GM21717 (cell line): ENCODE measurements at regions not wholly inside any gene's neighbourhood (a gene's known extent, or its start where the extent isn't known, plus 50 kb on each side); places are given as distances from the start of the nearest gene placed in this dataset.

Experiments
- ATAC-seq: cut with Tn5 transposase; IDR thresholded peaks from one replicate; pipeline ENCODE4 v1.9.1; 2021; ENCODE audit warnings: mild to moderate bottlenecking, moderate library complexity; ENCODE audit not compliant: unreplicated experiment

GRCh38 chr11:116537121-116537520, 235.7 kb downstream of the BUD13 start:
- ATAC-seq = no peak

DNA sequence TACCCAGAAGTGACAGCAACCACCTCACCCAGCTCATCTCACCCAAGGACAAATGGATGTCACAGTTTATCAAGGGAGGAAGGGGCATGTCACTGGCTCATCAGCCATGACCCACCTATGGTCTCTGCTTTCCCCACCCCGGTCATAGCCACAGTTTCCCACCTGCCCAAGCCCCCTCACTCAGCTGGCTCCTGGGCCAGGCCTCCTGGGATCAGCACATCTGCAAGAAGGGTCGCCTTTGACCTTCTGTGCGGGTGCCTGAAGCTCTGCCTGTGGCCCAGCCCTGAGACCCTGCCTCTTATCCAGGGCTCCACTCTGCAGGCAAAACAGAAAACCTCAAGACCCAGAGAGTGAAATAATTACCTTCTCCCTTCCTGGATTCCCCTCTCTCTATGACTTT, 236.4 kb downstream of the BUD13 start:
- no peak for ATAC-seq

GRCh38 chr11:116535994-116536393, 236.8 kb downstream of the BUD13 start:
- no peak for ATAC-seq

- ATAC-seq = no peak
Observed at GRCh38 chr11:116535120-116535519, 237.7 kb downstream of the BUD13 start.

DNA sequence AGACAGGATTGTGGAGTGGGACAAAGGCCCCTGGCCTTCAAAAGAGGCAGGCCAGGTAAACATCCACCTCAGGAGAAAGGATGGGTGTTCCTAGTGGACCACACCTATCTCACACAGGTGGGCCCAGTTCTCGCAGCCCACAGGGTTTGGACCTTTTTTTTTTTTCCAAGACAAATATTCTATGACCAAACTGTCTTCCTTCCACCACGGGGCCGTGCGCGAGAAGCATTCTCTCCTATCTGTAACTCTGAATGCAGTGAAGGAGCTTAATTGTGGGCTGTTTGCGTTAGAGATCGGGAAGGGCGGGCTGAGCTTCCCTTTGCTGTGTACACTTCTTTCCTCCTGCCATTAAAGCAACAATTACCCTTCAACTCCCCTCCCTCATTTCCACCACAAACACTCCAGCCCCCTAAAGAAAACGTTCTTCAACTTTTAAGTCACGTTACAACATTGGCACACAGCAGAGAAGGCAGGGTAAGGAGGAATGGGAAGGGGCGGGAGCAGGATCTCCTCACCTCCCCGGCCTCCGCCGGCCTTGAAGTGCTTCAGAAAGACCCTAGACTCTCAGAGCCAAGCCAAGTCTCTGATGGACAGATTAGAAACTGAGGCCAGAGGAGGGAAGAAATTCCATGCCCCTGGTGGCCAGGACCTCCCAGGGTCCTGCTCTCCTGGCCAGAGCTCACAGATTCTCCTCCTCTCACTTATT, 238.4 kb downstream of the BUD13 start:
- ATAC-seq = no peak

DNA sequence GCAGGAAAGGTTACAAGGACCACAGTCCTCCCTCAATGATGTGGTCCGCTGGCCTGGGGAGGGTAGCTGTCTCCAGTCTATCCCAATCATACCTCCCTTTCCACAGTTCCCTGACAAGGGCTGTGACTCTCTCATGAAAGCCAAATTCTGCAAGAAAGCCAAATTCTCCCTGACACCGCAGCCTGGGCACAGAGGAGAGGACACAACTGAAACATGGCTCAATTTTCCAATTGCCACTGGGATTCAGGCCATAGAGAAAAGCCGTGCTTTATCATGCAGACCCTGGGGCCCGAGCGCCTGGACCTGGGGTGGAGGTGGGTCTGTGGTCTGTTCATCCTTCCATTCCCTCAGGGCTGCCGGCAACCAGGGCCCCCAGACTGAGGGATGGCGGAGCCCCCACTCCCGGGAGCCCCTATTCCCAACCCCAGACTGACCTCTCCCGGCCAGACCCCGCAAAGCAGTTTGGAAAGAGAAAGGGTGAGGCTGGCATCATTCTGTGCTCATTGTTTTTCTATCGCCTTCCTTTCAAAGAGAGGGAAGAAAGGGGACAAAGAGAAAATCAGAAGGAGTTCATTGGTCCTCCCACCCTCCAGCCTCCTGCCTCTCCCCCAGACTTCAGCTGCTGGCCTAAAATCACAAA, 239.5 kb downstream of the BUD13 start:
- no peak for ATAC-seq

DNA sequence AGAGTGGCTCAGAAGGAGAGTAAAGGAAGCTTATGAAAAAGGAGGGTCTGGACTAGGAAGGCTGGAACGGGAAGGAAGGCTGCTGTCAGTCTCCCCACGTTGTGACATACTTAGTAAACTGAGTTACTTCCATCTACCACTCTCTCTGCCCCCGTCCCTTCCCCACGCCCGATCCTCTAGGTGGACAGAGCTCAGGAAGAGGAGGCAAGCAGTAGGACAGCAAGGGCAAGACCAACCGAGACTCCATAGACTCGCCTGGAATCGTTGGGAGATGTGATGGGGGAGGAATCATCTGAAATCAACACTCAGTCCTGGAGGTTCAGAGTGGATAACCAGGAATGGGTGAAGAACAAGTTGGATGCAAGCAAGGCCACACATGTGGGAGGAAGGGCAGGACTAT, 240.7 kb downstream of the BUD13 start:
- ATAC-seq = no peak

- ATAC-seq = no peak
Observed at GRCh38 chr11:116530705-116531104, 242.1 kb downstream of the BUD13 start.

DNA sequence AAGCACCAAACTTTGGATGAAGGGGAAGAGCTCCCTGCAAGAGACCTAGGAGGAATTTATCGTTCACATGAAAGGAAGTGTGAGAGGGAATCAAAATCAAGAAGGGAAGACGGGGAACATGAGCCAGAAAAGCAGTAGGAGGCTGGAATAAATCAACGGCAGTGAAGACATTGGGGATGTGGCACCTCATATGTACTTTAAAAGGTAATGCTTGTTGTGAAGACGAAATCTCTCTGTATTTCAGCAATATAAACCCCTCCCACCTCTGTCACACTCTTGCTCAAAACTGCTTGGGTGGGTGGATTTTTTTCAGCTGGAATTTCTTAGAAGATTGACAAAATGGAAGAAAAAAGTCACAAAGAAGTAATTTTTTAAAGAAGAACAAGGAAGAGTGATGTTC, 243.5 kb downstream of the BUD13 start:
- ATAC-seq = no peak

DNA sequence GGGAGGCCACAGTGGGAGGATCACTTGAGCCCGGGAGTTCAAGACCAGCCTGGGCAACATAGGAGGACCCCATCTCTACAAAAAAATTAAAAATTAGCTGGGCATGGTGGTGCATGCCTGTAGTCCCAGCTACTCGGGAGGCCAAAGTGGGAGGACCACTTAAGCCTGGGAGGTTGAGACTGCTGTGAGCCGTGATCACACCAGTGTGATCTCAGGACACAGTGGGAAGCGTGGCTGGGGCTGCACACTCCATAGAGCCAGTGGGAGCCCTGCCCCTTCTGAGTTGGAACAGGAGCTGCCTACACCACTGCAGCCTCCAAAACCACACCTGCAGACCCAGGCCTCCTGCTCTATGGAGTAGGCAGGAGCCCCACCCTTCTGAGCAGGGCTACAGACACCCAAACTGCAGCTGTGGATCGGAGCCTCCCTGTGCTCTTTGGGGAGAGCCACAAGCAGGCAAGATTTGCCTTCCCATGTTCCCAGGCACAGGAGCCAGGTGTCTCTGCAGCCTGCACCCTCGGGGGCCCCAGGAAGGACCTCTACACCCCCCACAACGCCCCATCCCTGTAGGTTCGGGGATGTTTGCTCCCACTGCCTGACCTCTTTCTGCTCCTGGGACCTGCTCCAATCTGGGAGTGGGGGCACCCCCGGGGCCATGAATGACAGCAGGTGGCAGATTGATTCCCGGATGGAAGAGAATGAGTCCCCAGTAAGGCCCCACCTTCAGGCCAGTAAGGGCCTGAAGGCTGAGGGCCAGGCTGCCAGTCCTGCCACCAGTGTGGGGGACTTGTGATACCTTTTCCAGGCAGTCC, 245.4 kb downstream of the BUD13 start:
- no peak for ATAC-seq

GRCh38 chr11:116525961-116526495, 246.8 kb downstream of the BUD13 start:
- no peak for ATAC-seq

- no peak for ATAC-seq
Observed at GRCh38 chr11:116519499-116519898, 253.3 kb downstream of the BUD13 start.

DNA sequence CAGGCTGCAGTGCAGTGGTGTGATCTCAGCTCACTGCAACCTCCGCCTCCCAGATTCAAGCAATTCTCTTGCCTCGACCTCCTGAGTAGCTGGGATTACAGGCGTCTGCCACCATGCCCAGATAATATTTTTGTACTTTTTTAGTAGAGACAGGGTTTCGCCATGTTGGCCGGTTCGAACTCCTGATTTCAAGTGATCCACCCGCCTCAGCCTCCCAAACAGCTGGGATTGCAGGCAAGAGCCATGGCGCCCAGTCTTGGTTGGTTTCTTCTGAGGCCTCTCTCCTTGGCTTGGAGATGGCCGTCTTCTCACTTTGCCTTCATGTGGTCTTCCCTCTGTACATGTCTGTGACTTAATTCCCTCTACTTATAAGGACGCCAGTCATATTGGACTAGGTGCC, 254.6 kb downstream of the BUD13 start:
- ATAC-seq = no peak

DNA sequence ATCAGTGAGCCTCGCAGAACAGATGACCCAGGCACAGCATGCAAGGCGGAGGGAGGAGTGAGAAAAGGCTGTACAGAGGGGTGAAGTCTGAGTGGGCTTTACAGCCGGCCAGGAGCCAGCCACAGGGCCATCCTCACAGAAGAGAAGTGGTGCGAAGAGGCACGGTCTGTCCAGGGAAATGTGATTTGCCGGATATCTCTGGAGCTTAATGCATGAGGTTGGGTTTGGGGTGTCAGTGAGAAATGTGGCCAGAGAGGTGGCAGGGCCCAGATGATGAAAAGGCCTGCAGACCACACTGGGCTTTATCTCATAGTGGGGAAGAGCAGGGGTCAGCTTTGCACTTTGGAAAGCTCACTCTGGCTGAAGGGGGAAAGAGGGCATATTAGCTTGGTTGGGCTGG, 255.2 kb downstream of the BUD13 start:
- ATAC-seq = no peak

GRCh38 chr11:116517077-116517476, 255.7 kb downstream of the BUD13 start:
- no peak for ATAC-seq

GRCh38 chr11:116515664-116516184, 257.1 kb downstream of the BUD13 start:
- no peak for ATAC-seq

GRCh38 chr11:116513894-116514293, 258.9 kb downstream of the BUD13 start:
- no peak for ATAC-seq

GRCh38 chr11:116513278-116513823, 259.4 kb downstream of the BUD13 start:
- ATAC-seq = no peak

GRCh38 chr11:116512841-116513240, 259.9 kb downstream of the BUD13 start:
- no peak for ATAC-seq

DNA sequence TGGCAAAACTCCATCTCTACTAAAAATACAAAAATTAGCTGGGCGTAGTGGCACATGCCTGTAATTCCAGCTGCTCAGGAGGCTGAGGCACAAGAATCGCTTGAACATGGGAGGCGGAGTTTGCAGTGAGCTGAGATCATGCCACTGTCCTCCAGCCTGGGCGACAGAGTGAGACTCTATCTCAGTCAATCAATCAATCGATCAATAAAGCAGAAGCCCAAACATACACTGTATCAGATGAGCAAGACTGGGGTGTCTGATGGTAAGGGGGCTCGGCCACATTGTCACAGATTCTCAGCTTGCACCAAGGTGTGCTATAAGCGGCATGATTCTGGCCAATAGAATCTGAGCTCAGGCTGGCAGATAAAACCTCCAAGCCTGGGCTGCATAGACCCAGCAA, 261.1 kb downstream of the BUD13 start:
- no peak for ATAC-seq
